Ishikawa (cell line): ENCODE measurements at regions not wholly inside any gene's neighbourhood (a gene's known extent, or its start where the extent isn't known, plus 50 kb on each side); places are given as distances from the start of the nearest gene placed in this dataset.

Source experiments
- CEBPB ChIP-seq: IDR thresholded peaks from 2 replicates; pipeline ENCODE4 v1.6.1; 2012
- CREB1 ChIP-seq: IDR thresholded peaks from 2 replicates; pipeline ENCODE4 v1.6.1; 2012; ENCODE audit warnings: low read depth
- EGR1 ChIP-seq: IDR thresholded peaks from 2 replicates; pipeline ENCODE4 v1.6.1; 2012
- EP300 ChIP-seq: IDR thresholded peaks from 2 replicates; pipeline ENCODE4 v1.6.1; 2012; ENCODE audit warnings: borderline replicate concordance
- FOXM1 ChIP-seq: IDR thresholded peaks from 2 replicates; pipeline ENCODE4 v1.6.1; 2012; ENCODE audit warnings: low read depth, borderline replicate concordance
- NFIC ChIP-seq: IDR thresholded peaks from 2 replicates; pipeline ENCODE4 v1.6.1; 2012
- RAD21 ChIP-seq: IDR thresholded peaks from 2 replicates; pipeline ENCODE4 v1.6.1; 2012; ENCODE audit warnings: low read depth
- TAF1 ChIP-seq: IDR thresholded peaks from 2 replicates; pipeline ENCODE4 v1.6.1; 2012; ENCODE audit warnings: low read depth, mild to moderate bottlenecking
- TCF12 ChIP-seq: IDR thresholded peaks from 2 replicates; pipeline ENCODE4 v1.6.1; 2012; ENCODE audit warnings: low read depth
- TEAD4 ChIP-seq: IDR thresholded peaks from 2 replicates; pipeline ENCODE4 v1.6.1; 2012
- YY1 ChIP-seq: IDR thresholded peaks from 2 replicates; pipeline ENCODE4 v1.6.1; 2012; ENCODE audit warnings: low read depth
- ZBTB7A ChIP-seq: IDR thresholded peaks from 2 replicates; pipeline ENCODE4 v1.6.1; 2012; ENCODE audit warnings: low read depth
- TF ChIP-seq, protein P1 (sequence below): IDR thresholded peaks from 2 replicates; pipeline ENCODE4 v1.6.1; 2012
- TF ChIP-seq, protein P2 (sequence below): IDR thresholded peaks from 2 replicates; pipeline ENCODE4 v1.6.1; 2012
- TF ChIP-seq, protein P3 (sequence below): IDR thresholded peaks from 2 replicates; pipeline ENCODE4 v1.6.1; 2012; ENCODE audit warnings: low read depth, mild to moderate bottlenecking

DNA sequence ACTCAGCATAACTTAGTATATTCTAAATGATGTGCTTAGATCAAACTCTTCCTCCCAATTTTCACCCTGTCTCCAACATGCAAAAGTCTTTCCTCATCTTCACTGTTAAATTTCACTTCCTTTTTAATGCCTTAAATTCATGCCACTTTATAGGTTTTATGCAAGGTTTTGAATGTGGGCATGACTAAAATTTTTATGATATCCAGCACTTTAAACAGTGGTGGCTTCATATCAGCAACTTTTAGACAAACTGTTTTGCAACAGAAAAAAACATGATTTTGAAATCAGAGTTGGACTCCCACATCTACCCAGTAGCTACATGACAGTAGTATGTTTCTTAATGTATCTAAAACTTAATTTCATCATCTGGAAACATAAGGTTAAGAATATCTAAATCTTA is 84.7 kb upstream of the ZP4 start:
- TF ChIP-seq, protein P1, sequence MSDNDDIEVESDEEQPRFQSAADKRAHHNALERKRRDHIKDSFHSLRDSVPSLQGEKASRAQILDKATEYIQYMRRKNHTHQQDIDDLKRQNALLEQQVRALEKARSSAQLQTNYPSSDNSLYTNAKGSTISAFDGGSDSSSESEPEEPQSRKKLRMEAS = no peak
- TF ChIP-seq EP300 = no peak
- no peak for TF ChIP-seq FOXM1
- TF ChIP-seq NFIC = no peak
- no peak for TF ChIP-seq TAF1
- TF ChIP-seq EGR1 = no peak
- TF ChIP-seq, protein P2, sequence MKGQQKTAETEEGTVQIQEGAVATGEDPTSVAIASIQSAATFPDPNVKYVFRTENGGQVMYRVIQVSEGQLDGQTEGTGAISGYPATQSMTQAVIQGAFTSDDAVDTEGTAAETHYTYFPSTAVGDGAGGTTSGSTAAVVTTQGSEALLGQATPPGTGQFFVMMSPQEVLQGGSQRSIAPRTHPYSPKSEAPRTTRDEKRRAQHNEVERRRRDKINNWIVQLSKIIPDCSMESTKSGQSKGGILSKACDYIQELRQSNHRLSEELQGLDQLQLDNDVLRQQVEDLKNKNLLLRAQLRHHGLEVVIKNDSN = no peak
- TF ChIP-seq TCF12 = no peak
- no peak for TF ChIP-seq CREB1
- TF ChIP-seq RAD21 = no peak
- TF ChIP-seq CEBPB = no peak
- TF ChIP-seq ZBTB7A = no peak
- no peak for TF ChIP-seq TEAD4
- no peak for TF ChIP-seq YY1

DNA sequence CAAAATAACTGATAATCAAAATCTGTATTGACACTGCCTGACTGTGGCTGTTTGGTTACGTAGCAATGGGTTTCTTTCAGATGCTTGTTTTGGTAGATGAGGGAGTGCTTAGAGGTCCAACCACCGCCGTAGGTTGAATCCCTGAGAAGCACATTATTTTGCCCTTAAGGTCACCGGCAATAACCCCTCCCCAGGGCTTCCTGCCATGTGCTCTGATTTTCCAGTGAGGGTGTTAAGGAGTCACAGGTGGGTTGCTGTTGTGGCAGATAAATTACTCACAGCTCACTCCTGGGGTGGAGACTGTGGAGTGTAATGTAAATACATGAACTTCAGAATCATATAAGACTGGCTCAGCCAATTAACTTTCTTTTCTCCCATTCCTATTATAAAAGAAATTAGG is 81.5 kb upstream of the ZP4 start:
- TF ChIP-seq YY1 (no peak), RAD21 (no peak), TCF12 (no peak), EGR1 (no peak), EP300 (no peak), NFIC (no peak), CREB1 (no peak), TAF1 (no peak), TEAD4 (no peak), CEBPB (no peak), ZBTB7A (no peak), FOXM1 (no peak)
- TF ChIP-seq, protein P3, sequence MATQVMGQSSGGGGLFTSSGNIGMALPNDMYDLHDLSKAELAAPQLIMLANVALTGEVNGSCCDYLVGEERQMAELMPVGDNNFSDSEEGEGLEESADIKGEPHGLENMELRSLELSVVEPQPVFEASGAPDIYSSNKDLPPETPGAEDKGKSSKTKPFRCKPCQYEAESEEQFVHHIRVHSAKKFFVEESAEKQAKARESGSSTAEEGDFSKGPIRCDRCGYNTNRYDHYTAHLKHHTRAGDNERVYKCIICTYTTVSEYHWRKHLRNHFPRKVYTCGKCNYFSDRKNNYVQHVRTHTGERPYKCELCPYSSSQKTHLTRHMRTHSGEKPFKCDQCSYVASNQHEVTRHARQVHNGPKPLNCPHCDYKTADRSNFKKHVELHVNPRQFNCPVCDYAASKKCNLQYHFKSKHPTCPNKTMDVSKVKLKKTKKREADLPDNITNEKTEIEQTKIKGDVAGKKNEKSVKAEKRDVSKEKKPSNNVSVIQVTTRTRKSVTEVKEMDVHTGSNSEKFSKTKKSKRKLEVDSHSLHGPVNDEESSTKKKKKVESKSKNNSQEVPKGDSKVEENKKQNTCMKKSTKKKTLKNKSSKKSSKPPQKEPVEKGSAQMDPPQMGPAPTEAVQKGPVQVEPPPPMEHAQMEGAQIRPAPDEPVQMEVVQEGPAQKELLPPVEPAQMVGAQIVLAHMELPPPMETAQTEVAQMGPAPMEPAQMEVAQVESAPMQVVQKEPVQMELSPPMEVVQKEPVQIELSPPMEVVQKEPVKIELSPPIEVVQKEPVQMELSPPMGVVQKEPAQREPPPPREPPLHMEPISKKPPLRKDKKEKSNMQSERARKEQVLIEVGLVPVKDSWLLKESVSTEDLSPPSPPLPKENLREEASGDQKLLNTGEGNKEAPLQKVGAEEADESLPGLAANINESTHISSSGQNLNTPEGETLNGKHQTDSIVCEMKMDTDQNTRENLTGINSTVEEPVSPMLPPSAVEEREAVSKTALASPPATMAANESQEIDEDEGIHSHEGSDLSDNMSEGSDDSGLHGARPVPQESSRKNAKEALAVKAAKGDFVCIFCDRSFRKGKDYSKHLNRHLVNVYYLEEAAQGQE = no peak
- TF ChIP-seq, protein P1 = no peak
- TF ChIP-seq, protein P2 = no peak

DNA sequence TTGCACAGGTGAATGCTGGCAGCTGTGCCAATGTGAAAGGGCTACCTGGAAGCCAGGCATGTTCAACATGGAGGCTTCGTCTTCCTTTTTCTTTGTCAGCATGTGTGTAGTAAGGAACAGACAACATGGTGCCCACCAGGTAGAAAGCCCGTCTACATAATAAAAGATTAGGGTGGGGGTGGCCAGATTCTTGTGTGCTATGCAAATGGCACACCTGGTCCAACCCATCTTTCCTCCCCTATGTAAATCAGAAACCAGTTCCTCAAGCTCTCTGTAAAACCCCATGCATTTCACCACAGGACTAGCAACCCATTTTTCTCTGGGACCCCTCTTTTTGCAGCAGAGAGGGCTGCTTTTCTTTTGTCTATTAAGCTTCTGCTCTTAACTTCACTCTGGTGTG is 72.3 kb upstream of the ZP4 start:
- TF ChIP-seq ZBTB7A = no peak
- TF ChIP-seq YY1 = no peak
- TF ChIP-seq, protein P1 = no peak
- TF ChIP-seq FOXM1 = no peak
- TF ChIP-seq CREB1 = no peak
- no peak for TF ChIP-seq TCF12
- no peak for TF ChIP-seq CEBPB
- no peak for TF ChIP-seq RAD21
- TF ChIP-seq, protein P2 = no peak
- no peak for TF ChIP-seq EGR1
- TF ChIP-seq NFIC = no peak
- TF ChIP-seq, protein P3 = no peak

DNA sequence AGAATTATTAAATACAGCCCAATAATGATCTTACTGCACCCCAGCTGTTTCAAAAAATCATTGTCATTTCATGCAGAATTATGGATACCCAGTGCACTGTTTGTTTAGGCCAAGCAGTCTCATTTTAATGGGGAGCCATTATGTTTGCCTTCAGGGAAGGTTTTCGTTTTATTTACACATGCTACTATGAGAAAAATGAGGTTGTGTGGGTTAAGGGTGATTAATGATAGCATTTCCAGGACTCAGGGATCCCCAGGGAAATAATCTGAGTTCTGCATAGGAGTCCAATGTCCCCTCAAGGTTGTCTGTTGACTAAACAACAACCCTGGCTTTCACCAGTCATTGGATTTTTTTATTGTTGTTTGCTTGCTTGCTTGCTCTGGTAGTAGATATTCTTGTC is 71.0 kb upstream of the ZP4 start:
- no peak for TF ChIP-seq FOXM1
- TF ChIP-seq, protein P2 = no peak

DNA sequence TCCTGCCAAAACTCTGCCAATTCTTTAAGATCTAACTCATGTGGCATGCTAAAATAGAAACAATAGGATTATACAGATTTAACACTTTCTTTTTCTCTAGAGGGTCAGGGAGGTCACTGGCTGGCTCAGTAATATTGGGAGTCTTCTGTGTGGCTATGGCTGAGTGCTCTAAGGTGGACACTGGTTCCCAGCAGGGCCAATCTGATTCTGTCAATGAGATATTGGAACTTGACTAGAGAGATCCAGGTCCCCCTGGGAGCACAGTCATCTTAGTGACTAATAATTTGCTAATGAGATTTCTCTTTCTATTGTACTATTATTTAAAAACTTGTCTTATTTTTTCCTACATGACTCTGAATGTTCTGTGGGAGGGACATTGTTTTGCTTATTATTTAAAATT is 69.1 kb upstream of the ZP4 start:
- no peak for TF ChIP-seq TCF12
- no peak for TF ChIP-seq CEBPB
- TF ChIP-seq YY1 = no peak
- TF ChIP-seq, protein P3 = no peak
- TF ChIP-seq EP300 = no peak
- no peak for TF ChIP-seq NFIC
- TF ChIP-seq RAD21 = no peak
- no peak for TF ChIP-seq EGR1
